Sigmoid colon (tissue), 6 donors: ENCODE measurements at regions not wholly inside any gene's neighbourhood (a gene's known extent, or its start where the extent isn't known, plus 50 kb on each side); places are given as distances from the start of the nearest gene placed in this dataset.

Experiments used
- DNase-seq: peaks from one replicate; pipeline ENCODE4 v3.0.0-alpha.2; 2019
- H3K27ac ChIP-seq, 4 donors: fragments of 200-600 bp; sonication (generic); one replicate each; pipeline ENCODE4 v1.5.1; 2016 to 2019; ENCODE audit warnings: mild to moderate bottlenecking in 1 of 4
- H3K27me3 ChIP-seq, 3 donors: fragments of 200-600 bp; sonication (generic); one replicate each; pipeline ENCODE4 v1.5.1; 2019; ENCODE audit warnings: mild to moderate bottlenecking in 1 of 3
- H3K36me3 ChIP-seq, 4 donors: fragments of 200-600 bp; sonication (generic); one replicate each; pipeline ENCODE4 v1.5.1; 2016 to 2019
- H3K4me1 ChIP-seq, 4 donors: fragments of 200-600 bp; sonication (generic); one replicate each; pipeline ENCODE4 v1.5.1; 2017 to 2019
- H3K4me3 ChIP-seq, 4 donors: fragments of 200-600 bp; sonication (generic); one replicate each; pipeline ENCODE4 v1.5.1; 2017 to 2019; ENCODE audit warnings: mild to moderate bottlenecking in 2 of 4, moderate library complexity in 1 of 4
- H3K9me3 ChIP-seq, 4 donors: fragments of 200-600 bp in 3 of 4; sonication (generic) in 3 of 4; one replicate each; pipeline versions ENCODE4 v1.5.1 to v1.6.1; 2013 to 2019
- CTCF ChIP-seq, 4 experiments: fragments of 450-650 bp in 3 of 4; fragments of 200-600 bp in 1 of 4; IDR thresholded peaks; one replicate each; pipeline ENCODE4 v1.5.1; 2016 to 2019; ENCODE audit warnings: antibody characterized with exemption in 4 of 4, mild to moderate bottlenecking in 3 of 4, moderate library complexity in 2 of 4
- EP300 ChIP-seq, 4 donors: sonication (generic); formaldehyde crosslinking; IDR thresholded peaks; one replicate each; pipeline ENCODE4 v1.6.1; 2017; ENCODE audit warnings: antibody characterized with exemption in 4 of 4
- POLR2A ChIP-seq, 2 donors: fragments of 450-650 bp; IDR thresholded peaks; one replicate each; pipeline ENCODE4 v1.6.1; 2016; ENCODE audit warnings: antibody characterized with exemption in 2 of 2, mild to moderate bottlenecking in 2 of 2, moderate library complexity in 2 of 2
- POLR2AphosphoS5 ChIP-seq, 4 donors: sonication (generic); formaldehyde crosslinking; IDR thresholded peaks; one replicate each; pipeline ENCODE4 v1.6.1; 2017; ENCODE audit warnings: antibody characterized with exemption in 4 of 4
- WGBS, 2 donors: extraction: QIAGEN DNeasy Blood & Tissue Kit; methylation state at CpG; one replicate each; pipeline ENCODE4 v1.1.7; 2013; 5-methylcytosine and 5-hydroxymethylcytosine counted together
- intact Hi-C: fragments of 100-400 bp; cut with DNase I; formaldehyde crosslinking; loops from one replicate; pipeline ENCODE4 v1.15.1; 2023
- donor health status: healthy with polysubstance abuse.
- donor health status: healthy.

- no peak overlapping the region for H3K4me3 ChIP-seq
- no peak overlapping the region for H3K27ac ChIP-seq
- no peaks in the 10 kb centered on the region for H3K36me3 ChIP-seq
- no peaks in the 10 kb centered on the region for H3K9me3 ChIP-seq
- TF ChIP-seq POLR2A (IDR thresholded peaks at IDR 0.05) (no peak), POLR2AphosphoS5 (IDR thresholded peaks at IDR 0.05) (no peak), EP300 (IDR thresholded peaks at IDR 0.05) (no peak), CTCF (IDR thresholded peaks at IDR 0.05) (no peak)
- WGBS, 2 donors, result 86 to 90% methylated on average over 6 of the region's 6 CpGs
- H3K4me1 ChIP-seq, result no peaks in the 10 kb centered on the region
- intact Hi-C loops, result no loop called here
- DNase-seq, result no peak
- no peaks in the 10 kb centered on the region for H3K27me3 ChIP-seq
Measured at GRCh38 chr5:174177531-174177930, 132.0 kb downstream of the NSG2 start.

DNA sequence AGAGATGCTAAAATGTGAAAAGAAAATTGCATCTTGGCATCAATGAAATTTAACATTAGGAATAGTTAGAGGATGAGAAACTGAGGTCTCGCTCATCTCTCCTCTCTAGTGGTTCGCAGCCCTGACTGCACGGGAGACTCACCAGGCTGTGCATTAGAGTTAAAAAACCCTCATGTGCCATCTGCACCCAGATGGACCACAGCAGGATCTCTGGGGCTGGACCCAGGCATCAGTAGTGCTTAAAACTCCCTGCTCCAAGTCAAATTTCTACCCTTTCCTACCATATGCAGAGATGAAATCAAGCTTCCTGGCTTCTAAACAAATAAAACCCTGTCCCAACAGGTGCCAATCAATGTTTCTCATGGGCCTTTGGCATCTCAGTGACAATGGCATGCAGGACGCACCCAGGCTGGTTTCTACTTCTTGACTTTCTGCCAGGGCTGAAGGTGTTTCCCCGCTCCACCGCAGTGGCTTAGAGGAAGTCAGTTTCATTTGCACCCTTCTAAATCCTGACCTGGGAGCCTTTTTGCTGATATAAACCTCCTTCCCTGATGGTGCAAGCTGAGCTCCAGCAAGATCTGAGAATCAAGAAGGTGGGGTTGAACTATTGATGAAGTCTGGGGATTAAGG is 132.6 kb downstream of the NSG2 start:
- WGBS, 2 donors, result 75 to 85% methylated on average over 6 of the region's 6 CpGs
- H3K9me3 ChIP-seq, result no peaks in the 10 kb centered on the region
- H3K27ac ChIP-seq, result no peak overlapping the region
- H3K4me3 ChIP-seq, result no peak overlapping the region
- no peaks in the 10 kb centered on the region for H3K27me3 ChIP-seq
- intact Hi-C loops, result no loop called here
- TF ChIP-seq CTCF (IDR thresholded peaks at IDR 0.05), result no peak
- no peak for TF ChIP-seq EP300 (IDR thresholded peaks at IDR 0.05)
- TF ChIP-seq POLR2A (IDR thresholded peaks at IDR 0.05), result no peak
- TF ChIP-seq POLR2AphosphoS5 (IDR thresholded peaks at IDR 0.05), result no peak
- H3K36me3 ChIP-seq, result no peaks in the 10 kb centered on the region
- no peak for DNase-seq
- H3K4me1 ChIP-seq, result no peaks in the 10 kb centered on the region

DNA sequence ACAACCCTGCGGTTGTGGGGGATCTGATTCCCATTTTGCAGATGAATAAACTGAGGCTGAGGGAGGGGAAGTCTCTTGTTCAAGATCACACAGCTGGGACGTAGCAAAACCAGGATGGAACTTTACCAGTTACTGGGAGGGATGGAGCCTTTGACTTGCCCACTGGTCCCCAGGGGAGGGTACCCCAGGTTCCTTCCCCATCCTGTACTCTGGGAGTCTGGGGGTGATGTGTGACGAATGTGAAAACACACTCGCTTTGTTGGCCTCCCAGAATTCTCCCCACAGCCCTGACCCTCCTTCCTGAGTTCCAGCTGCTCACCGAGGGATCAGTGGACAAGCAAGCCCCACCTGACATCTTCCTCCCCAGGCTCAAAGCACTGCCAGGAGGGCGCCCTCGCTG is 135.1 kb downstream of the NSG2 start:
- no peak for DNase-seq
- intact Hi-C loops, result no loop called here
- H3K9me3 ChIP-seq, result no peaks in the 10 kb centered on the region
- no peak overlapping the region for H3K4me3 ChIP-seq
- H3K4me1 ChIP-seq, result no peaks in the 10 kb centered on the region
- no peaks in the 10 kb centered on the region for H3K36me3 ChIP-seq
- no peak for TF ChIP-seq POLR2A (IDR thresholded peaks at IDR 0.05)
- no peak for TF ChIP-seq CTCF (IDR thresholded peaks at IDR 0.05)
- no peak for TF ChIP-seq EP300 (IDR thresholded peaks at IDR 0.05)
- no peak for TF ChIP-seq POLR2AphosphoS5 (IDR thresholded peaks at IDR 0.05)
- H3K27ac ChIP-seq, result no peak overlapping the region
- no peaks in the 10 kb centered on the region for H3K27me3 ChIP-seq
- 70 to 78% methylated on average over 7 of the region's 7 CpGs for WGBS, 2 donors

DNA sequence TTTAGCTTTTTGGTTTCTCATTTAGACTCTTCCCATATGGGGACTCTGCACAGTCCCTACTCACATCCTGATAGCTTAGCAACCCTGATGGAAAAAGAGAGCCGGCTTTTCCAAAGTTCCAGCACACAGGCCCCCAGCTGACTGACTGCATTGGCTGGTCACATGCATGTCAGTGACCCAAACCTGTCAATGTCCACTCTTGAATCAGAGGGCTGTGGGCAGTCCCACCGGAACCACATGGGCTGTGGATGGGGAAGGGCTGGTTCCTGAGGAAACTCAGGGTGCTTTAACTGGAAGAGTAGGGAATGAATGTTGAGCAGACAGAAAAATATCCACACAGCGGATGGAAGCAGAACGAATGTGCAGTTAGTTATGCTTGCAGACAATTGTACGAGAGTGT is 136.6 kb downstream of the NSG2 start:
- 88 to 91% methylated on average over 5 of the region's 5 CpGs for WGBS, 2 donors
- no peak overlapping the region for H3K4me3 ChIP-seq
- TF ChIP-seq POLR2AphosphoS5 (IDR thresholded peaks at IDR 0.05) (no peak), CTCF (IDR thresholded peaks at IDR 0.05) (no peak), POLR2A (IDR thresholded peaks at IDR 0.05) (no peak), EP300 (IDR thresholded peaks at IDR 0.05) (no peak)

GRCh38 chr5:174183701-174184100 is 138.2 kb downstream of the NSG2 start:
- Histone ChIP-seq H3K4me1 (no peaks in the 10 kb centered on the region), H3K27ac (no peak overlapping the region), H3K27me3 (no peaks in the 10 kb centered on the region), H3K4me3 (no peak overlapping the region), H3K36me3 (no peaks in the 10 kb centered on the region), H3K9me3 (no peaks in the 10 kb centered on the region)
- no peak for TF ChIP-seq POLR2A (IDR thresholded peaks at IDR 0.05)
- no peak for TF ChIP-seq POLR2AphosphoS5 (IDR thresholded peaks at IDR 0.05)
- TF ChIP-seq EP300 (IDR thresholded peaks at IDR 0.05), result no peak
- TF ChIP-seq CTCF (IDR thresholded peaks at IDR 0.05), result no peak
- no peak for DNase-seq
- 71 to 81% methylated on average over 9 of the region's 9 CpGs for WGBS, 2 donors
- intact Hi-C loops, result no loop called here

More for the DNA sequence above, 136.6 kb downstream of the NSG2 start:
- no peaks in the 10 kb centered on the region for H3K4me1 ChIP-seq
- intact Hi-C loops, result no loop called here
- DNase-seq, result no peak
- no peak overlapping the region for H3K27ac ChIP-seq
- H3K27me3 ChIP-seq, result no peaks in the 10 kb centered on the region
- no peaks in the 10 kb centered on the region for H3K36me3 ChIP-seq
- H3K9me3 ChIP-seq, result no peaks in the 10 kb centered on the region
